ENCODE measurements at regions not wholly inside any gene's neighbourhood (a gene's known extent, or its start where the extent isn't known, plus 50 kb on each side); places are given as distances from the start of the nearest gene placed in this dataset.

GRCh38 chr13:103282571-103283450, 216.6 kb upstream of the SLC10A2 start:
- TF ChIP-seq, protein P1, sequence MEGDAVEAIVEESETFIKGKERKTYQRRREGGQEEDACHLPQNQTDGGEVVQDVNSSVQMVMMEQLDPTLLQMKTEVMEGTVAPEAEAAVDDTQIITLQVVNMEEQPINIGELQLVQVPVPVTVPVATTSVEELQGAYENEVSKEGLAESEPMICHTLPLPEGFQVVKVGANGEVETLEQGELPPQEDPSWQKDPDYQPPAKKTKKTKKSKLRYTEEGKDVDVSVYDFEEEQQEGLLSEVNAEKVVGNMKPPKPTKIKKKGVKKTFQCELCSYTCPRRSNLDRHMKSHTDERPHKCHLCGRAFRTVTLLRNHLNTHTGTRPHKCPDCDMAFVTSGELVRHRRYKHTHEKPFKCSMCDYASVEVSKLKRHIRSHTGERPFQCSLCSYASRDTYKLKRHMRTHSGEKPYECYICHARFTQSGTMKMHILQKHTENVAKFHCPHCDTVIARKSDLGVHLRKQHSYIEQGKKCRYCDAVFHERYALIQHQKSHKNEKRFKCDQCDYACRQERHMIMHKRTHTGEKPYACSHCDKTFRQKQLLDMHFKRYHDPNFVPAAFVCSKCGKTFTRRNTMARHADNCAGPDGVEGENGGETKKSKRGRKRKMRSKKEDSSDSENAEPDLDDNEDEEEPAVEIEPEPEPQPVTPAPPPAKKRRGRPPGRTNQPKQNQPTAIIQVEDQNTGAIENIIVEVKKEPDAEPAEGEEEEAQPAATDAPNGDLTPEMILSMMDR (conservative IDR thresholded peaks at IDR 0.05; ENCODE audit: low read depth in 2 of 2): no peak
- TF ChIP-seq EZH2 (IDR thresholded peaks at IDR 0.05; ENCODE audit: low read depth, unreplicated experiment) (no peak), EZH2phosphoT487 (IDR thresholded peaks at IDR 0.05; ENCODE audit: unreplicated experiment) (no peak), CREB1 (CRISPR knock-in tag; IDR thresholded peaks at IDR 0.05; ENCODE audit: low read depth) (no peak), POLR2AphosphoS5 (IDR thresholded peaks at IDR 0.05; ENCODE audit: low read depth) (no peak), REST (IDR thresholded peaks at IDR 0.05; ENCODE audit: unreplicated experiment) (no peak), JUNB (IDR thresholded peaks at IDR 0.05; ENCODE audit: unreplicated experiment) (no peak), NANOG (IDR thresholded peaks at IDR 0.05; ENCODE audit: borderline replicate concordance) (no peak), ZNF114 (CRISPR knock-in tag; IDR thresholded peaks at IDR 0.05) (no peak)

Data from GM23338 (cell line).